Spleen (tissue), 11 donors: ENCODE measurements at regions not wholly inside any gene's neighbourhood (a gene's known extent, or its start where the extent isn't known, plus 50 kb on each side); places are given as distances from the start of the nearest gene placed in this dataset.

Experiments used
- DNase-seq: peaks from one replicate; pipeline ENCODE4 v3.0.0-alpha.2; 2020
- H3K27ac ChIP-seq, 8 donors: fragments of 200-600 bp; sonication (generic) in 7 of 8; 1 replicate in 4 of 8; 2 replicates in 4 of 8; pipeline versions ENCODE4 v1.5.0 to v1.8.0; 2016 to 2021; ENCODE audit warnings: inconsistent platforms in 4 of 8, mild to moderate bottlenecking in 4 of 8, moderate library complexity in 1 of 8
- H3K27me3 ChIP-seq, 7 donors: fragments of 200-600 bp; sonication (generic) in 6 of 7; replicated peaks in 1 of 7; 1 replicate in 4 of 7; 2 replicates in 3 of 7; pipeline versions ENCODE4 v1.5.0 to v1.8.0; 2016 to 2021; ENCODE audit warnings: inconsistent platforms in 3 of 7, mild to moderate bottlenecking in 1 of 7
- H3K36me3 ChIP-seq, 6 donors: fragments of 200-600 bp; sonication (generic) in 5 of 6; 1 replicate in 4 of 6; 2 replicates in 2 of 6; pipeline versions ENCODE4 v1.5.0 to v1.8.0; 2016 to 2021; ENCODE audit warnings: inconsistent platforms in 2 of 6
- H3K4me1 ChIP-seq, 6 donors: fragments of 200-600 bp; sonication (generic) in 5 of 6; 1 replicate in 3 of 6; 2 replicates in 3 of 6; pipeline versions ENCODE4 v1.5.0 to v1.8.0; 2016 to 2021; ENCODE audit warnings: inconsistent platforms in 3 of 6
- H3K4me3 ChIP-seq, 8 donors: fragments of 200-600 bp; sonication (generic) in 7 of 8; 1 replicate in 4 of 8; 2 replicates in 4 of 8; pipeline versions ENCODE4 v1.5.0 to v1.8.0; 2016 to 2021; ENCODE audit warnings: inconsistent platforms in 4 of 8, mild to moderate bottlenecking in 4 of 8, moderate library complexity in 2 of 8
- H3K9me3 ChIP-seq, 8 donors: fragments of 200-600 bp; sonication (generic) in 7 of 8; 1 replicate in 4 of 8; 2 replicates in 4 of 8; pipeline versions ENCODE4 v1.5.0 to v1.8.0; 2016 to 2021; ENCODE audit warnings: inconsistent platforms in 4 of 8
- POLR2A ChIP-seq, 3 donors: fragments of 450-650 bp; IDR thresholded peaks; one replicate each; pipeline ENCODE4 v1.5.1; 2017; ENCODE audit warnings: antibody characterized with exemption in 3 of 3, mild to moderate bottlenecking in 1 of 3
- POLR2AphosphoS5 ChIP-seq, 3 donors: sonication (generic); formaldehyde crosslinking; IDR thresholded peaks; one replicate each; pipeline ENCODE4 v1.5.1; 2017; ENCODE audit warnings: antibody characterized with exemption in 3 of 3
- WGBS, 5 donors: extraction: QIAGEN DNeasy Blood & Tissue Kit in 3 of 5; methylation state at CpG; one replicate each; pipeline versions ENCODE4 v1.1.5 to v1.1.7; 2013 to 2018; 5-methylcytosine and 5-hydroxymethylcytosine counted together
- intact Hi-C: fragments of 100-400 bp; cut with DNase I; formaldehyde crosslinking; loops from one replicate; pipeline ENCODE4 v1.15.0; 2023; ENCODE audit warnings: low total_unique reads
- TF ChIP-seq, protein P1 (sequence below), 11 experiments: fragments of 200-600 bp in 7 of 11; fragments of 450-650 bp in 4 of 11; sonication (generic) in 4 of 11; IDR thresholded peaks in 8 of 11; conservative IDR thresholded peaks in 3 of 11; 1 replicate in 7 of 11; 2 replicates in 4 of 11; pipeline versions ENCODE4 v1.4.0 to v1.8.0; 2016 to 2021; ENCODE audit warnings: antibody characterized with exemption in 11 of 11, inconsistent platforms in 4 of 11, mild to moderate bottlenecking in 1 of 11
- donor health status: healthy with polysubstance abuse.
- donor health status: DM: no; HTN: no; CAD: no; lungs with moderate emphysema.
- donor health status: DM: no; HTN: no; CAD: no.
- donor health status: Bipolar disorder and iron deficiency.
- donor health status: healthy.
- donor health status: DM: no; HTN: no; CAD: no.
- donor health status: DM: yes; HTN: yes; CAD: no.

DNA sequence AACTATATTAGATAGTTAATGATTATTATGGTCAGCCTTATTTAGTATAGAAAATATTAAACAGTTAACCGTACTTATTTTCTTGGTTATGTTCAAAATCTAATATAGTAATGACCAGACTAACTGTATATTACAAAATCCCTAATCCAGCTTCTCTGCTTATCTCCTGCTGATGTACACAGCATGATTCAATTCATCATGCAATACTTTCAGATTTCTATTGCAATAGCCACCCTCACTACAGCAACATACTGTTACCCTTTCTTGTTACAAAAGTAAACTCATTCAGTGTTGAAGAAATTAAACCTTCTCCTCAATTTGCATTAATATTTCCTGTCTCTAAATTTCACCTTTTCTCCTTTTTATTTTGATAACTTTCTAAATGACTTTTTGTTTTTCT is 1375.0 kb upstream of the NUDT12 start:
- 87 to 94% (median 89%) methylated on average over 1 of the region's 1 CpG for WGBS, 5 donors
- H3K27ac ChIP-seq, result no peak overlapping the region
- DNase-seq, result no peak
- no peaks in the 10 kb centered on the region for H3K27me3 ChIP-seq
- TF ChIP-seq POLR2A (IDR thresholded peaks at IDR 0.05) (no peak), POLR2AphosphoS5 (IDR thresholded peaks at IDR 0.05) (no peak)
- TF ChIP-seq, protein P1, sequence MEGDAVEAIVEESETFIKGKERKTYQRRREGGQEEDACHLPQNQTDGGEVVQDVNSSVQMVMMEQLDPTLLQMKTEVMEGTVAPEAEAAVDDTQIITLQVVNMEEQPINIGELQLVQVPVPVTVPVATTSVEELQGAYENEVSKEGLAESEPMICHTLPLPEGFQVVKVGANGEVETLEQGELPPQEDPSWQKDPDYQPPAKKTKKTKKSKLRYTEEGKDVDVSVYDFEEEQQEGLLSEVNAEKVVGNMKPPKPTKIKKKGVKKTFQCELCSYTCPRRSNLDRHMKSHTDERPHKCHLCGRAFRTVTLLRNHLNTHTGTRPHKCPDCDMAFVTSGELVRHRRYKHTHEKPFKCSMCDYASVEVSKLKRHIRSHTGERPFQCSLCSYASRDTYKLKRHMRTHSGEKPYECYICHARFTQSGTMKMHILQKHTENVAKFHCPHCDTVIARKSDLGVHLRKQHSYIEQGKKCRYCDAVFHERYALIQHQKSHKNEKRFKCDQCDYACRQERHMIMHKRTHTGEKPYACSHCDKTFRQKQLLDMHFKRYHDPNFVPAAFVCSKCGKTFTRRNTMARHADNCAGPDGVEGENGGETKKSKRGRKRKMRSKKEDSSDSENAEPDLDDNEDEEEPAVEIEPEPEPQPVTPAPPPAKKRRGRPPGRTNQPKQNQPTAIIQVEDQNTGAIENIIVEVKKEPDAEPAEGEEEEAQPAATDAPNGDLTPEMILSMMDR (IDR thresholded peaks at IDR 0.05 in 8 of 11, conservative IDR thresholded peaks at IDR 0.05 in 3 of 11), result no peak
- H3K36me3 ChIP-seq, result no peaks in the 10 kb centered on the region
- H3K4me3 ChIP-seq, result no peak overlapping the region
- intact Hi-C loops, result no loop called here
- H3K4me1 ChIP-seq, result no peaks in the 10 kb centered on the region
- H3K9me3 ChIP-seq, result peaks cover 0 to 1% (median 0%) of the 10 kb centered on the region in 8 donors

DNA sequence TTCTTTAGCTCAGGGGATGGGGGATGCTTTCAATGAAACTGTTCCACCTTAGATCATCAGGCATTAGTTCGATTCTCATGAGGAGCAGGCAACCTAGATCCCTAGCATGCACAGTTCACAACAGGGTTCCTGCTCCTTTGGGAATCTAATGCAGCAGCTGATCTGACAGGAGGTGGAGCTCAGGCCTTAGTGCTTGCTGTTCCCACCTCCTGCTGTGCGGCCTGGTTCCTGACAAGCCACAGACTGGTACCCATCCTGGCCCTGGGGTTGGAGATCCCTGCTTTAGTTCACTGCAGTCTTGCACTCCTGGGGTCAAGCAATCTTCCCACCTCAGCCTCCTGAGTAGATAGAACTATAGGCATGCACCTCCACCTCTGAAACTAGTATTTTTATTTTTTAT is 1369.8 kb upstream of the NUDT12 start:
- no peaks in the 10 kb centered on the region for H3K27me3 ChIP-seq
- H3K36me3 ChIP-seq, result no peaks in the 10 kb centered on the region
- DNase-seq, result no peak
- no peaks in the 10 kb centered on the region for H3K4me1 ChIP-seq
- TF ChIP-seq POLR2A (IDR thresholded peaks at IDR 0.05) (no peak), POLR2AphosphoS5 (IDR thresholded peaks at IDR 0.05) (no peak)
- TF ChIP-seq, protein P1 (IDR thresholded peaks at IDR 0.05 in 8 of 11, conservative IDR thresholded peaks at IDR 0.05 in 3 of 11), result no peak
- intact Hi-C loops, result no loop called here
- WGBS, 5 donors, result 73 to 87% (median 79%) methylated on average over 2 of the region's 2 CpGs
- peaks cover 0 to 22% (median 13%) of the 10 kb centered on the region in 8 donors for H3K9me3 ChIP-seq
- no peak overlapping the region for H3K27ac ChIP-seq
- no peak overlapping the region for H3K4me3 ChIP-seq

DNA sequence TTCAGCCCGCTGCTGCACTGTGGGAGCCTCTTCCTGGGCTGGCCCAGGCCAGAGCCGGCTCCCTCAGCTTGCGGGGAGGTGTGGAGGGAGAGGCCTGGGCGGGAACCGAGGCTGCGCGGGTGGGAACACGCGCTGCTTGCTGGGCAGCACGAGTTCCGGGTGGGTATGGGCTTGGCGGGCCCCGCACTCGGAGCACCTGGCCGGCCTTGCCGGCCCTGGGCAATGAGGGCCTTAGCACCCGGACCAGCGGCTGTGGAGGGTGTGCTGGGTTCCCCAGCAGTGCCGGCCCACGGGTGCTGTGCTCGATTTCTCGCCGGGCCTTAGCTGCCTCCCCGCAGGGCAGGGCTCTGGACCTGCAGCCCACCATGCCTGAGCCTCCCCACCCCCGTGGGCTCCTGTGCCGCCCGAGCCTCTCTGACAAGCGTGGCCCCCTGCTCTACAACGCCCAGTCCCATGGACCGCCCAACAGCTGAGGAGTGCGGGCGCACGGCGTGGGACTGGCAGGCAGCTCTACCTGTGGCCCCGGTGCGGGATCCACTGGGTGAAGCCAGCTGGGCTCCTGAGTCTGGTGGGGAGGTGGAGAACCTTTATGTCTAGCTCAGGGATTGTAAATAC is 1366.4 kb upstream of the NUDT12 start:
- no peak overlapping the region for H3K27ac ChIP-seq
- no peak overlapping the region for H3K4me3 ChIP-seq
- no peaks in the 10 kb centered on the region for H3K36me3 ChIP-seq
- 91 to 95% (median 93%) methylated on average over 21 to 36 of the region's 36 CpGs for WGBS, 5 donors
- H3K9me3 ChIP-seq, result peaks cover 0 to 41% (median 19%) of the 10 kb centered on the region in 8 donors
- H3K27me3 ChIP-seq, result no peaks in the 10 kb centered on the region
- intact Hi-C loops, result no loop called here
- H3K4me1 ChIP-seq, result no peaks in the 10 kb centered on the region
- TF ChIP-seq POLR2A (IDR thresholded peaks at IDR 0.05), result no peak
- TF ChIP-seq, protein P1 (IDR thresholded peaks at IDR 0.05 in 8 of 11, conservative IDR thresholded peaks at IDR 0.05 in 3 of 11), result no peak
- TF ChIP-seq POLR2AphosphoS5 (IDR thresholded peaks at IDR 0.05), result no peak
- DNase-seq, result peak; percentile 70

DNA sequence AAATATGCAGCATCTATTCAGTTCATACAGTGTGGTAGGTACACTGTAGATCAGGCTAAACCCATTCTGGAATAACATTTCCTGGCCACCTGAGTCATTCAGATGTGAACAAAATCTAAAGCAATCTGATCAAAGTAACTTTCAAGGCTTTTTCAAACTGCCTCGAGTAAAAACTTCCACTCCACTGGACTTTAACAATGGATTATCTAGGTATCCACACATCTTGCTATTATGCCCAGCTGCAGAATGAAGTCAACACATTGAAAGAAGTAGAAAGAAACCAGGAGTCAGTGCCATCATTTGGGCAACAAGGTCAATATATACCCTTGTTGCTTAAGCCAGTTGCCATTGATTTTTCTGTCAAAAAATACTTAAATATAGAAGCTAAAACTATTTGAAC is 1352.6 kb upstream of the NUDT12 start:
- intact Hi-C loops, result no loop called here
- Histone ChIP-seq H3K27ac (no peak overlapping the region), H3K4me3 (no peak overlapping the region), H3K27me3 (no peaks in the 10 kb centered on the region), H3K9me3 (peaks cover 0 to 4% (median 0%) of the 10 kb centered on the region in 8 donors), H3K4me1 (no peaks in the 10 kb centered on the region), H3K36me3 (no peaks in the 10 kb centered on the region)
- DNase-seq, result no peak
- TF ChIP-seq POLR2A (IDR thresholded peaks at IDR 0.05), result no peak
- WGBS, 5 donors, result 61 to 100% (median 70%) methylated on average over 1 of the region's 1 CpG
